ENCODE measurements at regions not wholly inside any gene's neighbourhood (a gene's known extent, or its start where the extent isn't known, plus 50 kb on each side); places are given as distances from the start of the nearest gene placed in this dataset.

DNA sequence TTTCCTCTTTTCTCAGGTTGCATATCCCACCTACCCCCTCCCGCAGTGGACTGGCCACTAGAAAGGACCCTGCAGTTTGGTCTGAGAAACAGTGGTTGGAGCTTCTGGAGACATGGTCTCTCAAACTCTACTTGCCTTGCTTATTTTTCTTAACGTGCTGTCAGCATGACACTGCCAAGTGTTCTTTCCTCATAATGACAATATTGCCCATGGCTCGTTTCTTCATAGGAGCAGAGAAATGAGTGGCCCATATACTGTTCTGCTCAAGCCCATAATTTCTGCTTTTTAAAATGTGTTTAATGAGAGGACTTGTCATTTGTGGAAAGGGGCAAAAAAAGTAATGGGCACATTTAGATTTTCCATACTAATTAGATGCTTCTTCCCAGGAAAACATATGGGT is 828.7 kb downstream of the BCL11A start:
- Histone ChIP-seq H4K20me1 (ENCODE audit: insufficient read depth, low read length) (no peaks in the 10 kb centered on the region), H2AFZ (ENCODE audit: low read length) (no peak overlapping the region), H3K79me2 (ENCODE audit: insufficient read depth, low read length) (no peaks in the 10 kb centered on the region), H3K4me2 (ENCODE audit: insufficient read depth, low read length) (no peak overlapping the region), H3K36me3 (ENCODE audit: insufficient read depth, low read length) (no peaks in the 10 kb centered on the region), H3K4me3 (ENCODE audit: insufficient read depth, low read length) (no peak overlapping the region), H3K27ac (ENCODE audit: low read depth, low read length) (no peak overlapping the region), H3K4me1 (ENCODE audit: insufficient read depth, low read length) (no peaks in the 10 kb centered on the region), H3K27me3 (ENCODE audit: insufficient read depth, low read length) (no peaks in the 10 kb centered on the region), H3K9me3 (ENCODE audit: low read depth, low read length) (peaks cover 3% of the 10 kb centered on the region)
- DNase-seq (ENCODE audit: insufficient read length, low spot score, missing footprints), result no peak
- TF ChIP-seq, protein P1, sequence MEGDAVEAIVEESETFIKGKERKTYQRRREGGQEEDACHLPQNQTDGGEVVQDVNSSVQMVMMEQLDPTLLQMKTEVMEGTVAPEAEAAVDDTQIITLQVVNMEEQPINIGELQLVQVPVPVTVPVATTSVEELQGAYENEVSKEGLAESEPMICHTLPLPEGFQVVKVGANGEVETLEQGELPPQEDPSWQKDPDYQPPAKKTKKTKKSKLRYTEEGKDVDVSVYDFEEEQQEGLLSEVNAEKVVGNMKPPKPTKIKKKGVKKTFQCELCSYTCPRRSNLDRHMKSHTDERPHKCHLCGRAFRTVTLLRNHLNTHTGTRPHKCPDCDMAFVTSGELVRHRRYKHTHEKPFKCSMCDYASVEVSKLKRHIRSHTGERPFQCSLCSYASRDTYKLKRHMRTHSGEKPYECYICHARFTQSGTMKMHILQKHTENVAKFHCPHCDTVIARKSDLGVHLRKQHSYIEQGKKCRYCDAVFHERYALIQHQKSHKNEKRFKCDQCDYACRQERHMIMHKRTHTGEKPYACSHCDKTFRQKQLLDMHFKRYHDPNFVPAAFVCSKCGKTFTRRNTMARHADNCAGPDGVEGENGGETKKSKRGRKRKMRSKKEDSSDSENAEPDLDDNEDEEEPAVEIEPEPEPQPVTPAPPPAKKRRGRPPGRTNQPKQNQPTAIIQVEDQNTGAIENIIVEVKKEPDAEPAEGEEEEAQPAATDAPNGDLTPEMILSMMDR (IDR thresholded peaks at IDR 0.05; ENCODE audit: extremely low read depth, low read depth, low read length), result no peak

DNA sequence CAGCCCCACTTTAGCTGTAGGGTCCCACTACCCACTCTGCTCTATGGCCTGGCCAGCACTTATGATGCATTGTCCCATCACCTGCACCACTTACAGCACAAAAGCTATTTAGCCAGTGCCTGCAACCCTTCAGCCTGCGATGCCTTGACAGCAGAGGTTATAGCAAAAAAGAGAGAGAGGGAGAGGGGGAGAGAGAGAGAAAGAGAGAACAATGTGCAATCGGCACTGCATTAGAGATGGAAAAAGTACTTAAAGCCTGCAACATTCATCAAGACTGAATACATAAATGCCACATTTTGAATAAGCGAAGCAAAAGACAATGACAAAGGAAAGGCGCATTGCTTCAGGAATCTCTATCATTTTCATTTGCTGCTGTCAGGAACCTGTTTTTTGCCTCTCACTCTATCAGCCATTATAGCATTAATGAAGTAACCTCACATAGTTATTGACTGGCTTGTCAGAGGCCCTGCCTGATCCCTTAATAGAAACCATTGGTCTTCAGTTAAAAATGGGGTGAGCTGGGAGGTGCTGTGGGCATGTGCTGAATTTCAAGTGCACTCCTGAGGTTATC is 833.1 kb downstream of the BCL11A start:
- H3K4me3 ChIP-seq (ENCODE audit: insufficient read depth, low read length), result no peak overlapping the region
- no peaks in the 10 kb centered on the region for H3K4me1 ChIP-seq (ENCODE audit: insufficient read depth, low read length)
- DNase-seq (ENCODE audit: insufficient read length, low spot score, missing footprints), result no peak
- H3K9me3 ChIP-seq (ENCODE audit: low read depth, low read length), result peaks cover 3% of the 10 kb centered on the region
- no peaks in the 10 kb centered on the region for H3K27me3 ChIP-seq (ENCODE audit: insufficient read depth, low read length)
- H3K4me2 ChIP-seq (ENCODE audit: insufficient read depth, low read length), result no peak overlapping the region
- TF ChIP-seq, protein P1 (IDR thresholded peaks at IDR 0.05; ENCODE audit: extremely low read depth, low read depth, low read length), result no peak
- no peak overlapping the region for H2AFZ ChIP-seq (ENCODE audit: low read length)
- H3K79me2 ChIP-seq (ENCODE audit: insufficient read depth, low read length), result no peaks in the 10 kb centered on the region
- H3K27ac ChIP-seq (ENCODE audit: low read depth, low read length), result no peak overlapping the region
- no peaks in the 10 kb centered on the region for H4K20me1 ChIP-seq (ENCODE audit: insufficient read depth, low read length)
- no peaks in the 10 kb centered on the region for H3K36me3 ChIP-seq (ENCODE audit: insufficient read depth, low read length)

DNA sequence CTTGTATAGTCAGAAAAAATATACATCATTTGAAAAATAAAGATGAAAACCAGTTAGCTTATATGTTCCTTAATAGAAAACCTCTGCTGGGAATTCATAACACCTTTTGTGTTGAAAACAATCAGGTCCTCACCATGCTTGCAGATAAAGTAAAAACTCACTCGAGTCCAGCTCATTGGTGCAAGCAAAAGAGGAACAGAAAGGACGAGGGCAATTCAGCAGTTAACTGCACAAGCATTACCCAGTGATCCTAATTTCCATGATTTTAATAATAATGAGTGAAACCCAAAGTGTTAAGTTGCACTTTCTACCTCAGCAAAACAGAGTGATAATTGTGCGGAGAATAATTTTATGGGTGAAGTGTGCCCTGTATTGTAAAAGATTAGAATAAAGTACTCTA is 839.9 kb downstream of the BCL11A start:
- DNase-seq (ENCODE audit: insufficient read length, low spot score, missing footprints), result no peak
- H2AFZ ChIP-seq (ENCODE audit: low read length), result no peak overlapping the region
- no peak overlapping the region for H3K4me3 ChIP-seq (ENCODE audit: insufficient read depth, low read length)
- no peak overlapping the region for H3K4me2 ChIP-seq (ENCODE audit: insufficient read depth, low read length)
- no peaks in the 10 kb centered on the region for H3K27me3 ChIP-seq (ENCODE audit: insufficient read depth, low read length)
- TF ChIP-seq, protein P1 (IDR thresholded peaks at IDR 0.05; ENCODE audit: extremely low read depth, low read depth, low read length), result no peak
- H3K4me1 ChIP-seq (ENCODE audit: insufficient read depth, low read length), result no peaks in the 10 kb centered on the region
- H4K20me1 ChIP-seq (ENCODE audit: insufficient read depth, low read length), result no peaks in the 10 kb centered on the region
- H3K27ac ChIP-seq (ENCODE audit: low read depth, low read length), result no peak overlapping the region
- no peaks in the 10 kb centered on the region for H3K9me3 ChIP-seq (ENCODE audit: low read depth, low read length)
- no peaks in the 10 kb centered on the region for H3K79me2 ChIP-seq (ENCODE audit: insufficient read depth, low read length)
- H3K36me3 ChIP-seq (ENCODE audit: insufficient read depth, low read length), result no peaks in the 10 kb centered on the region

DNA sequence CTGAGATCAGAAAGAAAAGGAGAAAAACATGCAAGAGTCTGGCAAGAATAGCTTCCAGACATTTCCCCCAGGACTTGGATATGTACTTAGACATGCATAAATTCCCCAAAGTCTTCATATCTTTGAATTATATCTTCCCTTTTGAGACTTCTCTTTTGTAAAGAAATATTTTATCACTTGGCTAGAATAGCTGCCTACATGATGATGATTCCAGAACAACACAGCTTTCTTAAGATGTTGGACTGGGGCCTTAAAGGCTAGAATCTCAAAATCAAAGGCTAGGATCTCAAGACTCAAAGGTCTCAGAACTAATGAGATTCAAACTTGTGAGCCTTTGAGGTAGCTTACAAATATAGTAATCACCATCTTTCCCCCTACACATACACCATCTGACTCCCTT is 842.3 kb downstream of the BCL11A start:
- TF ChIP-seq, protein P1 (IDR thresholded peaks at IDR 0.05; ENCODE audit: extremely low read depth, low read depth, low read length), result no peak
- no peak overlapping the region for H3K4me3 ChIP-seq (ENCODE audit: insufficient read depth, low read length)
- H4K20me1 ChIP-seq (ENCODE audit: insufficient read depth, low read length), result no peaks in the 10 kb centered on the region
- no peaks in the 10 kb centered on the region for H3K79me2 ChIP-seq (ENCODE audit: insufficient read depth, low read length)
- DNase-seq (ENCODE audit: insufficient read length, low spot score, missing footprints), result no peak
- H3K27me3 ChIP-seq (ENCODE audit: insufficient read depth, low read length), result no peaks in the 10 kb centered on the region
- no peaks in the 10 kb centered on the region for H3K9me3 ChIP-seq (ENCODE audit: low read depth, low read length)
- no peaks in the 10 kb centered on the region for H3K36me3 ChIP-seq (ENCODE audit: insufficient read depth, low read length)
- no peak overlapping the region for H2AFZ ChIP-seq (ENCODE audit: low read length)
- H3K27ac ChIP-seq (ENCODE audit: low read depth, low read length), result no peak overlapping the region
- H3K4me2 ChIP-seq (ENCODE audit: insufficient read depth, low read length), result no peak overlapping the region
- no peaks in the 10 kb centered on the region for H3K4me1 ChIP-seq (ENCODE audit: insufficient read depth, low read length)

Measured in osteoblast (primary cell).